Suprapubic skin (tissue), 4 donors: ENCODE measurements at regions not wholly inside any gene's neighbourhood (a gene's known extent, or its start where the extent isn't known, plus 50 kb on each side); places are given as distances from the start of the nearest gene placed in this dataset.

ENCODE experiments used
- DNase-seq, 2 donors: peaks; one replicate each; pipeline ENCODE4 v3.0.0-alpha.2; 2019; ENCODE audit warnings: low spot score in 2 of 2
- H3K27ac ChIP-seq: fragments of 200-600 bp; sonication (generic); one replicate; pipeline ENCODE4 v1.5.1; 2019
- H3K27me3 ChIP-seq: fragments of 200-600 bp; sonication (generic); one replicate; pipeline ENCODE4 v1.5.1; 2019
- H3K36me3 ChIP-seq: fragments of 200-600 bp; sonication (generic); one replicate; pipeline ENCODE4 v1.5.1; 2019
- H3K4me1 ChIP-seq: fragments of 200-600 bp; sonication (generic); one replicate; pipeline ENCODE4 v1.5.1; 2019
- H3K4me3 ChIP-seq: fragments of 200-600 bp; sonication (generic); one replicate; pipeline ENCODE4 v1.5.1; 2019; ENCODE audit warnings: mild to moderate bottlenecking
- H3K9me3 ChIP-seq: fragments of 200-600 bp; sonication (generic); one replicate; pipeline ENCODE4 v1.5.1; 2019
- CTCF ChIP-seq, 2 donors: fragments of 200-600 bp in 1 of 2; fragments of 450-650 bp in 1 of 2; sonication (generic) in 1 of 2; IDR thresholded peaks; one replicate each; pipeline ENCODE4 v1.5.1; 2016 to 2019; ENCODE audit warnings: antibody characterized with exemption in 2 of 2, mild to moderate bottlenecking in 1 of 2, moderate library complexity in 1 of 2
- EP300 ChIP-seq: sonication (generic); formaldehyde crosslinking; IDR thresholded peaks from one replicate; pipeline ENCODE4 v1.6.1; 2017; ENCODE audit warnings: antibody characterized with exemption
- POLR2A ChIP-seq, 2 donors: fragments of 450-650 bp; IDR thresholded peaks; one replicate each; pipeline ENCODE4 v1.6.1; 2017; ENCODE audit warnings: antibody characterized with exemption in 2 of 2, mild to moderate bottlenecking in 2 of 2, moderate library complexity in 2 of 2
- POLR2AphosphoS5 ChIP-seq, 3 donors: sonication (generic); formaldehyde crosslinking; IDR thresholded peaks; one replicate each; pipeline ENCODE4 v1.6.1; 2017; ENCODE audit warnings: antibody characterized with exemption in 3 of 3
- WGBS: methylation state at CpG from one replicate; pipeline ENCODE4 v1.1.5; 2018; 5-methylcytosine and 5-hydroxymethylcytosine counted together

DNA sequence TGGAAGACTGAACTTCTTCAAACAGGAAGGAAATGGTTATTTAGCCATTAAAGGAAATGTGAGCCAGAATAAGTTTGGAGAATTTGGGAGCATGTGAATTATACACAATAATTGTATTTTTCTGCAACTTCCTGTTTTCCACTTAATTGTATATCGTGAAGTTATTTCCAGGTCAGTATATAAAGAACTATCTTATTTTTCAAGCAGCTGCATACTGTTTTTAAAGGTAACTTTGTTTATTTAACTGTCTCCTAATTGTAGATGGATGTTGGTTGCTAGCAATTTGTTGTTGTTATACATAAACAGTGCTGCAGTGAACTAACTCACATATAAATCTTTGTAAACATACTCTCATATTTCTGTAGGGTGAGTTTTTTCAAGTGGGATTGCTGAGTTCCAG is 180.3 kb downstream of the HLX start:
- WGBS: 66% methylated on average over 1 of the region's 1 CpG
- no peaks in the 10 kb centered on the region for H3K27me3 ChIP-seq
- H3K27ac ChIP-seq: no peak overlapping the region
- no peaks in the 10 kb centered on the region for H3K9me3 ChIP-seq
- no peak for TF ChIP-seq POLR2A (IDR thresholded peaks at IDR 0.05)
- no peak for TF ChIP-seq EP300
- no peak for TF ChIP-seq CTCF (IDR thresholded peaks at IDR 0.05)
- no peak for TF ChIP-seq POLR2AphosphoS5 (IDR thresholded peaks at IDR 0.05)
- no peaks in the 10 kb centered on the region for H3K4me1 ChIP-seq
- no peak overlapping the region for H3K4me3 ChIP-seq
- no peak for DNase-seq
- H3K36me3 ChIP-seq: no peaks in the 10 kb centered on the region

DNA sequence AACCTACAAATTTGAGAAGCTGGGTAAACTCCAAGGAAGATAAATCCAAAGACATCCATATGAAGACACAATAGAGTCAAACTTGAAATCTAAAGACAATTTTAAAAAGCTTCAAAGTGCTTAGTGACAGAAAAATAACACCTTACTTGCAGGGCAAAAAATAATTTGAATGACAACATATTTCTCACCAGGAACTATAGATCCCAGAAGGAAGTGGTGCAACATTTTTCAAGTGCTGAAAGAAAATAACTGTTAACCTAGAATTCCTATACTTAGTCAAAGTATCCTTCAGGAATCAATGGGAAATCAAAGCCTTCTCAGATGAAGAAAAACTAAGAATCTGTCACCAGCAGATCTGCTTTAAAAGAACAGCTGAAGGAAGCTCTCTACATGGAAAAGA is 184.4 kb downstream of the HLX start:
- no peaks in the 10 kb centered on the region for H3K36me3 ChIP-seq
- H3K4me1 ChIP-seq: no peaks in the 10 kb centered on the region
- H3K27ac ChIP-seq: no peak overlapping the region
- TF ChIP-seq CTCF (IDR thresholded peaks at IDR 0.05): no peak
- no peak for TF ChIP-seq EP300
- TF ChIP-seq POLR2AphosphoS5 (IDR thresholded peaks at IDR 0.05): no peak
- no peak for TF ChIP-seq POLR2A (IDR thresholded peaks at IDR 0.05)
- no peaks in the 10 kb centered on the region for H3K9me3 ChIP-seq
- no peaks in the 10 kb centered on the region for H3K27me3 ChIP-seq
- no peak for DNase-seq
- no peak overlapping the region for H3K4me3 ChIP-seq

- WGBS: 76% methylated on average over 5 of the region's 5 CpGs
- TF ChIP-seq EP300 (no peak), POLR2AphosphoS5 (IDR thresholded peaks at IDR 0.05) (no peak), POLR2A (IDR thresholded peaks at IDR 0.05) (no peak), CTCF (IDR thresholded peaks at IDR 0.05) (no peak)
- no peak overlapping the region for H3K4me3 ChIP-seq
- H3K27ac ChIP-seq: no peak overlapping the region
- no peaks in the 10 kb centered on the region for H3K36me3 ChIP-seq
- DNase-seq: no peak
- no peaks in the 10 kb centered on the region for H3K27me3 ChIP-seq
- no peaks in the 10 kb centered on the region for H3K9me3 ChIP-seq
- H3K4me1 ChIP-seq: no peaks in the 10 kb centered on the region
Observed at GRCh38 chr1:221066351-221067001, 187.2 kb downstream of the HLX start.

GRCh38 chr1:221067721-221068120 is 188.5 kb downstream of the HLX start:
- no peaks in the 10 kb centered on the region for H3K9me3 ChIP-seq
- WGBS: 58% methylated on average over 2 of the region's 2 CpGs
- H3K27me3 ChIP-seq: no peaks in the 10 kb centered on the region
- H3K27ac ChIP-seq: no peak overlapping the region
- H3K36me3 ChIP-seq: no peaks in the 10 kb centered on the region
- TF ChIP-seq CTCF (IDR thresholded peaks at IDR 0.05) (no peak), POLR2A (IDR thresholded peaks at IDR 0.05) (no peak), EP300 (no peak), POLR2AphosphoS5 (IDR thresholded peaks at IDR 0.05) (no peak)
- H3K4me1 ChIP-seq: no peaks in the 10 kb centered on the region
- no peak overlapping the region for H3K4me3 ChIP-seq
- no peak for DNase-seq

DNA sequence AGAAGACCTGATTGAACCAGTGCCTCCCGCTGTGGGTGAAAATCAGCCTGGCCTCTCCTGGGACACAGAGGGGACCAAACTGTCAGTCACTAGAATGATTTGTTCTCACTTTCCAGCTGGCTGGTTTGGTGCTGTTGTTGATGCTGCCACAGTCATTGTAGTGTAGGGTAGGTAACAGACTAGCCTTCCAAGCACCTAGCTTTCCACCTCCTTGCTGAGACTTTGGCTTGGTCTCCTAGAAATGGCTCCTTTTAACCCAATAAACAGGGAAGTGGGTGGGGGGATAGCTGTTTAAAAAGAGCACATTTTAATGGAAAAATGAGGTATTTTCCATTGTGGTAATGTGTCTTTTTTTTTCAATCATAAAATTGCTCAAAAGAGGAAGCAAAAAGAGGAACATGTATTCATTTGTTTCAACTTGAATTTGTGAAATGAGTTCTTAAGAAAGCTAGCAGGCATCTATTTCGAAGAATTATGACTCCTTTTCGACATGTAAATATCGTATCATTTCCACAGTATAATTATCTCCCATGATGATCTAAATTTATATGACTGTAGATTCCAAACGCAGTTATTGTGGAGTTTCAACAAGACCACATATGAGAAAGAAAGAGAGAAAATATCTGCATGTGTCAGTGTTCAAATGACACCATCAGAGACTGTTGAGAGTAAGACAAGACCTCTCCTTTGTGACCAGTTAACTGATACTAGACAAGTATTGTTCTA is 190.1 kb downstream of the HLX start:
- DNase-seq: no peak
- H3K27ac ChIP-seq: no peak overlapping the region
- no peaks in the 10 kb centered on the region for H3K36me3 ChIP-seq
- H3K9me3 ChIP-seq: no peaks in the 10 kb centered on the region
- no peaks in the 10 kb centered on the region for H3K4me1 ChIP-seq
- H3K4me3 ChIP-seq: no peak overlapping the region
- no peaks in the 10 kb centered on the region for H3K27me3 ChIP-seq
- 54% methylated on average over 5 of the region's 5 CpGs for WGBS
- no peak for TF ChIP-seq POLR2A (IDR thresholded peaks at IDR 0.05)
- no peak for TF ChIP-seq EP300
- no peak for TF ChIP-seq POLR2AphosphoS5 (IDR thresholded peaks at IDR 0.05)
- TF ChIP-seq CTCF (IDR thresholded peaks at IDR 0.05): no peak
